SK-N-SH treated with all-trans-retinoic acid at 6 μM for 48 hours (cell line): ENCODE measurements at regions not wholly inside any gene's neighbourhood (a gene's known extent, or its start where the extent isn't known, plus 50 kb on each side); places are given as distances from the start of the nearest gene placed in this dataset.
A peak's percentile ranks its signal among the peaks of the same experiment; 100 is the strongest.

ENCODE experiments used
- ATAC-seq: fragments of 200-7000 bp; cut with Tn5 transposase; 3 replicates; pipeline ENCODE4 v1.9.1; 2020; ENCODE audit warnings: mild to moderate bottlenecking, moderate library complexity
- ARNTL ChIP-seq: fragments of 450-650 bp; formaldehyde crosslinking; IDR thresholded peaks from 2 replicates; pipeline ENCODE4 v1.5.0; 2020; ENCODE audit warnings: low read depth, mild to moderate bottlenecking, moderate library complexity, borderline replicate concordance
- CSDC2 ChIP-seq: fragments of 250-450 bp; sonication (Bioruptor Pico); IDR thresholded peaks from 2 replicates; pipeline ENCODE4 v1.5.0; 2020; ENCODE audit warnings: mild to moderate bottlenecking, moderate library complexity
- ESRRG ChIP-seq: fragments of 250-450 bp; sonication (Bioruptor Pico); IDR thresholded peaks from 2 replicates; pipeline ENCODE4 v1.6.1; 2021; ENCODE audit warnings: mild to moderate bottlenecking
- ISL1 ChIP-seq: fragments of 250-450 bp; sonication (Bioruptor Pico); IDR thresholded peaks from 2 replicates; pipeline ENCODE4 v2.1.2; 2022; ENCODE audit warnings: mild to moderate bottlenecking, moderate library complexity
- PPARA ChIP-seq: fragments of 250-450 bp; sonication (Bioruptor Pico); IDR thresholded peaks from 2 replicates; pipeline ENCODE4 v1.5.0; 2020; ENCODE audit warnings: mild to moderate bottlenecking, borderline replicate concordance
- RARB ChIP-seq: fragments of 250-450 bp; sonication (Bioruptor Pico); IDR thresholded peaks from 2 replicates; pipeline ENCODE4 v1.8.0; 2021; ENCODE audit warnings: mild to moderate bottlenecking, moderate library complexity
- SNAI2 ChIP-seq: fragments of 250-450 bp; sonication (Bioruptor Pico); IDR thresholded peaks from 2 replicates; pipeline ENCODE4 v1.5.0; 2020; ENCODE audit warnings: mild to moderate bottlenecking, moderate library complexity
- TCF4 ChIP-seq: fragments of 250-450 bp; sonication (Bioruptor Pico); IDR thresholded peaks from 2 replicates; pipeline ENCODE4 v1.8.0; 2021; ENCODE audit warnings: mild to moderate bottlenecking, moderate library complexity, borderline replicate concordance
- ZC3H10 ChIP-seq: fragments of 250-450 bp; sonication (Bioruptor Pico); IDR thresholded peaks from 2 replicates; pipeline ENCODE4 v1.5.1; 2021; ENCODE audit warnings: mild to moderate bottlenecking, moderate library complexity
- ZFP3 ChIP-seq: fragments of 250-450 bp; sonication (Bioruptor Pico); IDR thresholded peaks from 2 replicates; pipeline ENCODE4 v1.5.0; 2020; ENCODE audit warnings: mild to moderate bottlenecking, moderate library complexity
- ZFP30 ChIP-seq: fragments of 450-650 bp; formaldehyde crosslinking; IDR thresholded peaks from 2 replicates; pipeline ENCODE4 v1.5.0; 2022; ENCODE audit warnings: mild to moderate bottlenecking, moderate library complexity
- ZNF565 ChIP-seq: fragments of 450-650 bp; formaldehyde crosslinking; conservative IDR thresholded peaks from 2 replicates; pipeline ENCODE4 v1.5.0; 2020; ENCODE audit warnings: low read depth, mild to moderate bottlenecking, moderate library complexity
- ZNF70 ChIP-seq: fragments of 450-650 bp; formaldehyde crosslinking; IDR thresholded peaks from 2 replicates; pipeline ENCODE4 v1.5.0; 2020; ENCODE audit warnings: mild to moderate bottlenecking, moderate library complexity
- ZNF8 ChIP-seq: fragments of 450-650 bp; formaldehyde crosslinking; IDR thresholded peaks from 2 replicates; pipeline ENCODE4 v1.5.0; 2020; ENCODE audit warnings: mild to moderate bottlenecking, moderate library complexity
- TF ChIP-seq, protein P1 (sequence below): fragments of 250-450 bp; sonication (Bioruptor Pico); IDR thresholded peaks from 2 replicates; pipeline ENCODE4 v1.5.1; 2020; ENCODE audit warnings: low read depth, mild to moderate bottlenecking, moderate library complexity
- TF ChIP-seq, protein P2 (sequence below): fragments of 250-450 bp; sonication (Bioruptor Pico); IDR thresholded peaks from 2 replicates; pipeline ENCODE4 v1.8.0; 2020; ENCODE audit warnings: mild to moderate bottlenecking, moderate library complexity, borderline replicate concordance
- TF ChIP-seq, protein P3 (sequence below): fragments of 250-450 bp; sonication (Bioruptor Pico); IDR thresholded peaks from 2 replicates; pipeline ENCODE4 v1.5.0; 2020; ENCODE audit warnings: mild to moderate bottlenecking, moderate library complexity

DNA sequence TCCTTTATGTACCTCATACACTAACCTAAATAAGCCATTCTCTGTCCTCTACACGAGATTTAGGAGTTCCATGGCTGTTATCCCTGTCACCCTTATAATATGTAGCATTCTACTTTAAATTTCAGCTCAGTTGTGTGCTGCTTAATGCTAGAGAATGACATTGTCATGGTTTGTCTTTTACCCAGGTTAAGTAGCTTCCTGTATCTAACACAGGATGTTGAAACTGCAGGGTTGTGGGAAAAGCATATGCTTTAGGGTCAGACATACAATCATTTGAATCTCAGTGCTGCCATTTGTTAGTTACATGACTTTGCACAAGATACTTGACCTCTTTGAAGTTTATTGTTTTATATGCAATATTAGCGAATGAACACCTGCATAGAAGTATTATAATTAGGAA lies 235.1 kb upstream of the CACNA2D1 start:
- ATAC-seq, result no peak
- TF ChIP-seq, protein P1, sequence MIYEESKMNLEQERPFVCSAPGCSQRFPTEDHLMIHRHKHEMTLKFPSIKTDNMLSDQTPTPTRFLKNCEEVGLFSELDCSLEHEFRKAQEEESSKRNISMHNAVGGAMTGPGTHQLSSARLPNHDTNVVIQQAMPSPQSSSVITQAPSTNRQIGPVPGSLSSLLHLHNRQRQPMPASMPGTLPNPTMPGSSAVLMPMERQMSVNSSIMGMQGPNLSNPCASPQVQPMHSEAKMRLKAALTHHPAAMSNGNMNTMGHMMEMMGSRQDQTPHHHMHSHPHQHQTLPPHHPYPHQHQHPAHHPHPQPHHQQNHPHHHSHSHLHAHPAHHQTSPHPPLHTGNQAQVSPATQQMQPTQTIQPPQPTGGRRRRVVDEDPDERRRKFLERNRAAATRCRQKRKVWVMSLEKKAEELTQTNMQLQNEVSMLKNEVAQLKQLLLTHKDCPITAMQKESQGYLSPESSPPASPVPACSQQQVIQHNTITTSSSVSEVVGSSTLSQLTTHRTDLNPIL, result no peak
- TF ChIP-seq ZNF70 (CRISPR knock-in tag) (no peak), ZFP30 (CRISPR knock-in tag) (no peak), RARB (CRISPR knock-in tag) (no peak), ZC3H10 (CRISPR knock-in tag) (no peak), CSDC2 (CRISPR knock-in tag) (no peak)
- TF ChIP-seq, protein P2, sequence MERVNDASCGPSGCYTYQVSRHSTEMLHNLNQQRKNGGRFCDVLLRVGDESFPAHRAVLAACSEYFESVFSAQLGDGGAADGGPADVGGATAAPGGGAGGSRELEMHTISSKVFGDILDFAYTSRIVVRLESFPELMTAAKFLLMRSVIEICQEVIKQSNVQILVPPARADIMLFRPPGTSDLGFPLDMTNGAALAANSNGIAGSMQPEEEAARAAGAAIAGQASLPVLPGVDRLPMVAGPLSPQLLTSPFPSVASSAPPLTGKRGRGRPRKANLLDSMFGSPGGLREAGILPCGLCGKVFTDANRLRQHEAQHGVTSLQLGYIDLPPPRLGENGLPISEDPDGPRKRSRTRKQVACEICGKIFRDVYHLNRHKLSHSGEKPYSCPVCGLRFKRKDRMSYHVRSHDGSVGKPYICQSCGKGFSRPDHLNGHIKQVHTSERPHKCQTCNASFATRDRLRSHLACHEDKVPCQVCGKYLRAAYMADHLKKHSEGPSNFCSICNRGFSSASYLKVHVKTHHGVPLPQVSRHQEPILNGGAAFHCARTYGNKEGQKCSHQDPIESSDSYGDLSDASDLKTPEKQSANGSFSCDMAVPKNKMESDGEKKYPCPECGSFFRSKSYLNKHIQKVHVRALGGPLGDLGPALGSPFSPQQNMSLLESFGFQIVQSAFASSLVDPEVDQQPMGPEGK, result no peak
- TF ChIP-seq, all 23 proteins: peak for 0

DNA sequence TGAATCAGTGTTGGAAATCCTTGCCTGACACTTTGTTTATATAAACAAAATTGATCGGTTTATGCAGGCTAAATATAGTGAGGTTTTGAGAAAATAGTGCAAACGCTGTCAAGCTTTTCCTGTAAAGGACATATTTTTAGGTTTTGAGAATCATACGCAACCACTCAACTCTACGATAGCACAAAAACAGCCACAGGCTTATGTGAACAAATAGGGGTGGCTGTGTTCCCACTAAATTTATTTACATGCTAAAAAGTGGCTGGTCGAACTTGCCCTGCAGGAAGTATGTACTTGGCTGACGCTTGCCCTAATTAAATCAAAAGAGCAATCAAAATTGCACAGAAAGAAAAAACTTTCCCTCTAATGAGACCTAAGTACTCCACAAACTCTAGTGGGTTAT lies 234.7 kb upstream of the CACNA2D1 start:
- no peak for TF ChIP-seq ISL1 (CRISPR knock-in tag)
- TF ChIP-seq ZC3H10 (CRISPR knock-in tag), result no peak
- no peak for TF ChIP-seq CSDC2 (CRISPR knock-in tag)
- TF ChIP-seq, protein P3, sequence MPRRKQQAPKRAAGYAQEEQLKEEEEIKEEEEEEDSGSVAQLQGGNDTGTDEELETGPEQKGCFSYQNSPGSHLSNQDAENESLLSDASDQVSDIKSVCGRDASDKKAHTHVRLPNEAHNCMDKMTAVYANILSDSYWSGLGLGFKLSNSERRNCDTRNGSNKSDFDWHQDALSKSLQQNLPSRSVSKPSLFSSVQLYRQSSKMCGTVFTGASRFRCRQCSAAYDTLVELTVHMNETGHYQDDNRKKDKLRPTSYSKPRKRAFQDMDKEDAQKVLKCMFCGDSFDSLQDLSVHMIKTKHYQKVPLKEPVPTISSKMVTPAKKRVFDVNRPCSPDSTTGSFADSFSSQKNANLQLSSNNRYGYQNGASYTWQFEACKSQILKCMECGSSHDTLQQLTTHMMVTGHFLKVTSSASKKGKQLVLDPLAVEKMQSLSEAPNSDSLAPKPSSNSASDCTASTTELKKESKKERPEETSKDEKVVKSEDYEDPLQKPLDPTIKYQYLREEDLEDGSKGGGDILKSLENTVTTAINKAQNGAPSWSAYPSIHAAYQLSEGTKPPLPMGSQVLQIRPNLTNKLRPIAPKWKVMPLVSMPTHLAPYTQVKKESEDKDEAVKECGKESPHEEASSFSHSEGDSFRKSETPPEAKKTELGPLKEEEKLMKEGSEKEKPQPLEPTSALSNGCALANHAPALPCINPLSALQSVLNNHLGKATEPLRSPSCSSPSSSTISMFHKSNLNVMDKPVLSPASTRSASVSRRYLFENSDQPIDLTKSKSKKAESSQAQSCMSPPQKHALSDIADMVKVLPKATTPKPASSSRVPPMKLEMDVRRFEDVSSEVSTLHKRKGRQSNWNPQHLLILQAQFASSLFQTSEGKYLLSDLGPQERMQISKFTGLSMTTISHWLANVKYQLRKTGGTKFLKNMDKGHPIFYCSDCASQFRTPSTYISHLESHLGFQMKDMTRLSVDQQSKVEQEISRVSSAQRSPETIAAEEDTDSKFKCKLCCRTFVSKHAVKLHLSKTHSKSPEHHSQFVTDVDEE (CRISPR knock-in tag), result no peak
- TF ChIP-seq ZNF70 (CRISPR knock-in tag), result no peak
- TF ChIP-seq, protein P1, result no peak
- TF ChIP-seq ZNF565 (CRISPR knock-in tag), result no peak
- no peak for TF ChIP-seq ARNTL (CRISPR knock-in tag)
- no peak for TF ChIP-seq RARB (CRISPR knock-in tag)
- no peak for TF ChIP-seq ZFP30 (CRISPR knock-in tag)
- no peak for TF ChIP-seq ZFP3 (CRISPR knock-in tag)
- no peak for TF ChIP-seq PPARA (CRISPR knock-in tag)
- no peak for TF ChIP-seq ESRRG
- ATAC-seq, result no peak

DNA sequence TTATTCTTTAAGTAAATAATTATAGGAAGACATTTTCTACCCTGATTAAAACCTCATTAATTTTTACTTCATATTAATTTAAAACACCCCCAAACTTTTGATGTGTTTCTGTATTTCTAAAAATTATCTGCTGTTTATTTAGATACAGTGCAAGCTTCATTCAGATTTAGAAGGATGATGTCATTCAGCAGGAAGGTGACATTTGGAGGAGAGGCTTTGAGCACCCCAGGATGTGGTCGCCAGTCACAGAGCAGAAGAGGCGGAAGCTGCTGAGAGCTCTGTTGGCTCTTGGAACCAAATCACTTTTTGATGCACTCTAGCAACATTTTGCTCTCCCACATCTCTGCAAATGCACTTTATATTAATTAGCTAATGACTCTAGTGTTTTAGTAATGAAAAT lies 233.9 kb upstream of the CACNA2D1 start:
- no peak for TF ChIP-seq ZFP30 (CRISPR knock-in tag)
- TF ChIP-seq ZNF8 (CRISPR knock-in tag), result no peak
- no peak for TF ChIP-seq ZC3H10 (CRISPR knock-in tag)
- ATAC-seq, result no peak

DNA sequence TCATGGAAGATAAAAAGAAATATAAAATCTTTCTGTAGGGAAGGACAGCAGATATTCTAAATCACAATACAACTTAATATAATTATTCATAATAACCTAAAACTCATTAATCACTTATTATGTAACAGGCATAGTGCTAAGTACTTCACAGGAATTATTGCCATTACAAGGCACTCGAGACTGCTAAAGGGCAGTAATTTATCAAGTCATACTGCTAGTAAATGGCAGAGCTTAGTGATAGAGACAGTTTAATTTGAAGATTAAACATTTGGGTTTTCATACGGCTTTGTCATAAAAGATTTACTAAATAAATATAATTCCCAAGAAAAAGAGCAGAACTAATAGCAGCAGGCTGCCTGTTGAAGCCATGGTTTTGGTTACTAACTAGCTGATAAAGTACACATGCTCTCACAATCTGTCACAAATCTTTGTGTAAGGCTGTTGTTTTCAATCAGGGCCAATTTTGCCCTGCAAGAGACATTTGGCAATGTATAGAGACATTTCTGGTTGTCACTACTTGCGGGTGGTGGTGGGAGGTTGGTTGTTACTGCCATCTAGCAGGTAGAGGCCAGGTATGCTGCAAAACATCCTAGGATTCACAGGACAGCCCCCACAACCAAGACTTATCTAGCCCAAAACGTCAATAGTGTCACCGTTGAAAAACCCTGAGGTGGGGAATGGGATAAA lies 233.3 kb upstream of the CACNA2D1 start:
- peak; percentile 45; the same call in 2 of the 3 replicates for ATAC-seq
- TF ChIP-seq, protein P3 (CRISPR knock-in tag), result 0 out of 2 replicates have a peak, but pooled peaks have one; percentile 43
- TF ChIP-seq SNAI2 (no peak), TCF4 (CRISPR knock-in tag) (peak; percentile 43; the same call in 1 of the 2 replicates), ISL1 (CRISPR knock-in tag) (0 out of 2 replicates have a peak, but pooled peaks have one; percentile 22)
